HCT116 (cell line): ENCODE measurements at regions not wholly inside any gene's neighbourhood (a gene's known extent, or its start where the extent isn't known, plus 50 kb on each side); places are given as distances from the start of the nearest gene placed in this dataset.

Experiments
- CTCF ChIP-seq, 3 experiments: fragments of 200-600 bp in 1 of 3; sonication (generic) in 1 of 3; IDR thresholded peaks in 2 of 3; conservative IDR thresholded peaks in 1 of 3; 2 replicates each; pipeline ENCODE4 v1.5.1; 2012 to 2017; ENCODE audit warnings: low read depth in 2 of 3, low read length in 2 of 3, antibody characterized with exemption in 1 of 3, borderline replicate concordance in 1 of 3, control low read depth in 1 of 3, mild to moderate bottlenecking in 1 of 3, mixed read lengths in 1 of 3, mixed run types in 1 of 3, moderate library complexity in 1 of 3; ENCODE audit not compliant: insufficient read depth in 1 of 3
- EZH2phosphoT487 ChIP-seq: fragments of 200-600 bp; IDR thresholded peaks from 2 replicates; pipeline ENCODE4 v1.6.1; 2018; ENCODE audit warnings: antibody characterized with exemption, borderline replicate concordance
- POLR2A ChIP-seq: IDR thresholded peaks from 2 replicates; pipeline ENCODE4 v1.7.0; 2011; ENCODE audit warnings: borderline replicate concordance; ENCODE audit not compliant: insufficient read depth, insufficient read length; ENCODE audit errors: extremely low read depth
- POLR2AphosphoS5 ChIP-seq: IDR thresholded peaks from 2 replicates; pipeline ENCODE4 v1.6.1; 2011; ENCODE audit warnings: mild to moderate bottlenecking, low read depth, low read length, moderate library complexity
- SP1 ChIP-seq: IDR thresholded peaks from 2 replicates; pipeline ENCODE4 v1.6.1; 2012; ENCODE audit warnings: low read depth
- ZFX ChIP-seq: fragments of 450-650 bp; IDR thresholded peaks from 2 replicates; pipeline ENCODE4 v1.6.1; 2017

DNA sequence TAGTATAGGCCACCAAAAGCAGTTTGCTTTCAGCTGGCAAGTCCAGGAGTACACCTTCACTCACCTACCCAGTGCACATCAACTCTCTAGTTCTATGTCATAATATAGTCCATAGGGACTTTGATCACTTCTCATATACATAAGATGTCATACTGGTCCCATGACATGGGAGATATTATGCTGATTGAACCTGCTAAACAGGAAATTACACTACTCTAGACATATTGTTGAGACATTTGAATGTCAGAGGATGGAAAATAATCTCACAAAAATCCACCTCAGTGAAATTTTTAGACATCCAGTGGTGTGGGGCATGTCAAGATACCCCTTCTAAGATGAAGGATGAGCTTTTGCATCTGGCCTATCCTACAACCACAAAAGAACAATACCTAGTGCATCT is 322.5 kb downstream of the EN1 start:
- TF ChIP-seq CTCF (IDR thresholded peaks at IDR 0.05 in 2 of 3, conservative IDR thresholded peaks at IDR 0.05 in 1 of 3; ENCODE audit: borderline replicate concordance in 1 of 3, insufficient read depth in 1 of 3, low read depth in 2 of 3, low read length in 2 of 3), result no peak
- TF ChIP-seq POLR2A, result no peak
- no peak for TF ChIP-seq ZFX
- TF ChIP-seq POLR2AphosphoS5, result no peak
- TF ChIP-seq SP1, result no peak
- no peak for TF ChIP-seq EZH2phosphoT487
